Chondrocyte (in vitro differentiated cells): ENCODE measurements at regions not wholly inside any gene's neighbourhood (a gene's known extent, or its start where the extent isn't known, plus 50 kb on each side); places are given as distances from the start of the nearest gene placed in this dataset.

Source experiments
- DNase-seq: peaks from one replicate; pipeline ENCODE4 v3.0.0; 2021; ENCODE audit warnings: mixed read lengths, low spot score
- H3K27ac Mint-ChIP-seq: one replicate; pipeline ENCODE4 v1.8.0; 2021; ENCODE audit warnings: mild to moderate bottlenecking, moderate library complexity, mixed read lengths; ENCODE audit not compliant: unreplicated experiment
- H3K27me3 Mint-ChIP-seq: 2 replicates; pipeline ENCODE4 v1.8.0; 2021; ENCODE audit warnings: low read depth, mixed read lengths
- H3K36me3 Mint-ChIP-seq: 2 replicates; pipeline ENCODE4 v1.8.0; 2021; ENCODE audit warnings: low read depth, mixed read lengths
- H3K4me1 Mint-ChIP-seq: 2 replicates; pipeline ENCODE4 v1.8.0; 2021; ENCODE audit warnings: low read depth, mild to moderate bottlenecking, mixed read lengths
- H3K4me3 Mint-ChIP-seq: one replicate; pipeline ENCODE4 v1.8.0; 2021; ENCODE audit warnings: mild to moderate bottlenecking, moderate library complexity, mixed read lengths; ENCODE audit not compliant: unreplicated experiment
- H3K9me3 Mint-ChIP-seq: 2 replicates; pipeline ENCODE4 v1.8.0; 2021; ENCODE audit warnings: low read depth, mixed read lengths
- CTCF ChIP-seq: fragments of 200-600 bp; sonication (generic); IDR thresholded peaks from 2 replicates; pipeline ENCODE4 v1.5.0; 2021; ENCODE audit warnings: antibody characterized with exemption, mild to moderate bottlenecking, moderate library complexity

DNA sequence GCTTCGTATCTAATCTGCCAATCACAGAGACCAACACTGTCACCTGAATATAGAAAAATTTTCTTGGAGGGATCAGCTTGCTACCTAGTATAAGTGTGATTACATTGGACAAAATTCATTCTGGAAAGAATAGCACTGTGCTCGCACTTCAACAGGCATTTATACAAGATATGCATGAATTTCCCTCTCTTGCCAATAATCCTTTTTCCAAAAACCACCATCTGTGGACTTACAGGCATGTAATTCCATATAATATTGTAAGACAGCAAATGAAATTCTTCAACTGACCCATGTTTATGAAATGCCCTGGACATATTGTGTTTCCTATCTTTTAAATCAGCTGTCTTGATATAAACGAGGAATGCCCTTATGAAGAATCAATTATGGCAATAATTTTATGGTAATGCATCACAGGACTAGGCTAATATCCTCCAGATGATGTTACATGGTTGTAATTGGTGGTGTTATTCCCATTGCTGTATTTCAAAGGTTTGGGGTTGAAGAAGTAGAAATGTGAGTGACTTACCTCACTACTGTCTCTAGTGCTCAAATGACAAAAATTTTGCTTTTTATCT, 861.4 kb upstream of the NECTIN3 start:
- TF ChIP-seq CTCF, result no peak

DNA sequence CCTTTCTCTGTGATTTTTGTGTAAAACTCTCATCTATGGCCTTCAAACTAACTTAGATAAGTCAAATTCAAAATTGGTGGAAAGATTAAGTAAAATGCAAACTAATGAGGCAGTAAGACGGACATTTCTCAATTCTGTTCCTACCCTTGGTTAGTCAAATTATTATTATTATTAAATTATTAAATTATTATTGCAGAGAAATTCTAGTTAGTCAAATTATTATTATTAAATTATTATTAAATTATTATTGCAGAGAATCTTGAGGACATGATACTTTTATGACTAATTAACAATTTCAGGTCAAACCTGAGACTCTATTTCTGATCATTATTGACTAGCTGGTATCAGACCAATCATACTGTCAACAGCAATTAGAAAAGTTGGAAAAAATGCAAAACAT, 845.0 kb upstream of the NECTIN3 start:
- H3K9me3 Mint-ChIP-seq, result no peaks in the 10 kb centered on the region
- H3K4me3 Mint-ChIP-seq, result no peak overlapping the region
- no peak for TF ChIP-seq CTCF
- no peaks in the 10 kb centered on the region for H3K36me3 Mint-ChIP-seq
- H3K4me1 Mint-ChIP-seq, result no peaks in the 10 kb centered on the region
- DNase-seq, result no peak
- no peak overlapping the region for H3K27ac Mint-ChIP-seq
- no peaks in the 10 kb centered on the region for H3K27me3 Mint-ChIP-seq

More for the DNA sequence above, 861.4 kb upstream of the NECTIN3 start:
- DNase-seq, result no peak
- Mint-ChIP-seq H3K4me1 (no peaks in the 10 kb centered on the region), H3K27me3 (peaks cover 3% of the 10 kb centered on the region), H3K9me3 (peaks cover 14% of the 10 kb centered on the region), H3K36me3 (peaks cover 3% of the 10 kb centered on the region), H3K4me3 (no peak overlapping the region), H3K27ac (no peak overlapping the region)

- no peaks in the 10 kb centered on the region for H3K4me1 Mint-ChIP-seq
- no peak for TF ChIP-seq CTCF
- H3K4me3 Mint-ChIP-seq, result no peak overlapping the region
- no peaks in the 10 kb centered on the region for H3K36me3 Mint-ChIP-seq
- H3K27me3 Mint-ChIP-seq, result no peaks in the 10 kb centered on the region
- H3K9me3 Mint-ChIP-seq, result no peaks in the 10 kb centered on the region
- no peak for DNase-seq
- H3K27ac Mint-ChIP-seq, result no peak overlapping the region
Measured at GRCh38 chr3:110227991-110228390, 843.6 kb upstream of the NECTIN3 start.

DNA sequence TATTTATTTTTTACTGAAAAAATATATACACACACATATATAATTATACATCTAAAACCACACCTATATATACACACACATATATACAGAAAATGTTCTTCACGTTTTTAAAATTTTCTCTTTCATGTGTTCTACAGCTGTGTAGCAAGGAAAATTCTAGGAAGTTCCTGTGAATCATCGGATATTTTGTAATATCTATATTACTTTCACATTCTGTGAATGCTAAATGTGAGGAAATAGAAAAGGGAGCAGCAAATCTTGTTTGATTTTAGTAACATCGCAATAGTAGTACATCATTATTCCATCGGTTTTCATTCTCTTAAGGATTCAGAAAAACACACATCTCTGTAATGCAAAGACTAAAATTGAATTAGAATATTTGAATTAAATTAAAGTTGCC, 836.8 kb upstream of the NECTIN3 start:
- Mint-ChIP-seq H3K27me3 (no peaks in the 10 kb centered on the region), H3K36me3 (no peaks in the 10 kb centered on the region), H3K4me3 (no peak overlapping the region)

GRCh38 chr3:110236976-110237610, 834.5 kb upstream of the NECTIN3 start:
- no peak overlapping the region for H3K27ac Mint-ChIP-seq
- H3K36me3 Mint-ChIP-seq, result no peaks in the 10 kb centered on the region
- H3K27me3 Mint-ChIP-seq, result no peaks in the 10 kb centered on the region
- no peak overlapping the region for H3K4me3 Mint-ChIP-seq
- H3K4me1 Mint-ChIP-seq, result peaks cover 14% of the 10 kb centered on the region
- DNase-seq, result no peak
- H3K9me3 Mint-ChIP-seq, result peaks cover 5% of the 10 kb centered on the region
- TF ChIP-seq CTCF, result no peak

More for the DNA sequence above, 836.8 kb upstream of the NECTIN3 start:
- no peak for TF ChIP-seq CTCF
- Mint-ChIP-seq H3K27ac (no peak overlapping the region), H3K4me1 (peaks cover 14% of the 10 kb centered on the region), H3K9me3 (peaks cover 5% of the 10 kb centered on the region)
- DNase-seq, result no peak
